Cardiac muscle cell (in vitro differentiated cells and primary cell): ENCODE measurements at regions not wholly inside any gene's neighbourhood (a gene's known extent, or its start where the extent isn't known, plus 50 kb on each side); places are given as distances from the start of the nearest gene placed in this dataset.

Source experiments
- DNase-seq, 2 donors: peaks; one replicate each; pipeline versions ENCODE4 v3.0.0 to v3.0.0-alpha.2; 2010 to 2017; ENCODE audit warnings: low read depth in 1 of 2, low spot score in 1 of 2
- H3K27ac ChIP-seq: fragments of 200-600 bp; sonication (generic); 2 replicates; pipeline ENCODE4 v1.5.1; 2016
- H3K27me3 ChIP-seq: fragments of 200-600 bp; sonication (generic); 2 replicates; pipeline ENCODE4 v1.6.0; 2016; ENCODE audit warnings: control low read depth
- H3K36me3 ChIP-seq: fragments of 200-600 bp; sonication (generic); 2 replicates; pipeline ENCODE4 v1.5.1; 2016; ENCODE audit warnings: control low read depth
- H3K4me1 ChIP-seq: fragments of 200-600 bp; sonication (generic); 2 replicates; pipeline ENCODE4 v1.8.1; 2017; ENCODE audit warnings: low read depth, mild to moderate bottlenecking, mixed run types
- H3K4me3 ChIP-seq: fragments of 200-600 bp; sonication (generic); 2 replicates; pipeline ENCODE4 v1.5.1; 2016; ENCODE audit warnings: mild to moderate bottlenecking
- H3K9me3 ChIP-seq: fragments of 200-600 bp; sonication (generic); 2 replicates; pipeline ENCODE4 v1.5.1; 2017; ENCODE audit warnings: low read depth, mild to moderate bottlenecking, control low read depth
- CTCF ChIP-seq: IDR thresholded peaks from 2 replicates; pipeline ENCODE4 v1.5.1; 2012; ENCODE audit warnings: low read depth, mild to moderate bottlenecking, low read length

GRCh38 chr6:66655420-66655819 is 948.4 kb upstream of the EYS start:
- no peaks in the 10 kb centered on the region for H3K27me3 ChIP-seq
- H3K36me3 ChIP-seq = no peaks in the 10 kb centered on the region
- H3K27ac ChIP-seq = no peak overlapping the region
- H3K4me3 ChIP-seq = no peak overlapping the region
- TF ChIP-seq CTCF = no peak
- H3K4me1 ChIP-seq = no peaks in the 10 kb centered on the region
- no peaks in the 10 kb centered on the region for H3K9me3 ChIP-seq
- no peak for DNase-seq

- Histone ChIP-seq H3K4me1 (no peaks in the 10 kb centered on the region), H3K4me3 (no peak overlapping the region)
- no peak for TF ChIP-seq CTCF
Observed at GRCh38 chr6:66638518-66638917, 931.5 kb upstream of the EYS start.

GRCh38 chr6:66638099-66638498 is 931.1 kb upstream of the EYS start:
- Histone ChIP-seq H3K27ac (no peak overlapping the region), H3K4me3 (no peak overlapping the region), H3K27me3 (no peaks in the 10 kb centered on the region), H3K36me3 (no peaks in the 10 kb centered on the region), H3K4me1 (no peaks in the 10 kb centered on the region), H3K9me3 (no peaks in the 10 kb centered on the region)
- no peak for TF ChIP-seq CTCF
- DNase-seq = peak in 1 of 2 donors; percentile 13

More at GRCh38 chr6:66638518-66638917, 931.5 kb upstream of the EYS start:
- no peak overlapping the region for H3K27ac ChIP-seq
- H3K27me3 ChIP-seq = no peaks in the 10 kb centered on the region
- H3K36me3 ChIP-seq = no peaks in the 10 kb centered on the region
- no peaks in the 10 kb centered on the region for H3K9me3 ChIP-seq
- no peak for DNase-seq

- no peaks in the 10 kb centered on the region for H3K9me3 ChIP-seq
- no peak overlapping the region for H3K4me3 ChIP-seq
- no peaks in the 10 kb centered on the region for H3K27me3 ChIP-seq
- H3K27ac ChIP-seq = no peak overlapping the region
- no peaks in the 10 kb centered on the region for H3K4me1 ChIP-seq
- DNase-seq = peak in 1 of 2 donors; percentile 54
- TF ChIP-seq CTCF = no peak
- no peaks in the 10 kb centered on the region for H3K36me3 ChIP-seq
Observed at GRCh38 chr6:66628917-66629316, 921.9 kb upstream of the EYS start.

GRCh38 chr6:66623050-66623449 is 916.0 kb upstream of the EYS start:
- no peaks in the 10 kb centered on the region for H3K9me3 ChIP-seq
- H3K36me3 ChIP-seq = no peaks in the 10 kb centered on the region
- H3K27me3 ChIP-seq = no peaks in the 10 kb centered on the region
- H3K4me1 ChIP-seq = no peaks in the 10 kb centered on the region
- TF ChIP-seq CTCF = no peak
- no peak overlapping the region for H3K27ac ChIP-seq
- H3K4me3 ChIP-seq = no peak overlapping the region
- DNase-seq = no peak

GRCh38 chr6:66605971-66606370 is 898.9 kb upstream of the EYS start:
- Histone ChIP-seq H3K36me3 (no peaks in the 10 kb centered on the region), H3K27me3 (no peaks in the 10 kb centered on the region), H3K4me3 (no peak overlapping the region), H3K4me1 (no peaks in the 10 kb centered on the region), H3K27ac (no peak overlapping the region), H3K9me3 (no peaks in the 10 kb centered on the region)
- DNase-seq = peak in 1 of 2 donors; percentile 3
- no peak for TF ChIP-seq CTCF
